Endodermal cell (in vitro differentiated cells): ENCODE measurements at regions not wholly inside any gene's neighbourhood (a gene's known extent, or its start where the extent isn't known, plus 50 kb on each side); places are given as distances from the start of the nearest gene placed in this dataset.

ENCODE experiments used
- DNase-seq: peaks from one replicate; pipeline ENCODE4 v3.0.0-alpha.2; 2017
- H3K27ac ChIP-seq: 2 replicates; pipeline ENCODE4 v1.5.1; 2013; ENCODE audit warnings: mild to moderate bottlenecking, low read depth, low read length, moderate library complexity
- H3K27me3 ChIP-seq: 2 replicates; pipeline ENCODE4 v1.6.1; 2013; ENCODE audit warnings: mild to moderate bottlenecking, low read length, moderate library complexity; ENCODE audit not compliant: insufficient read depth, control insufficient read depth, poor library complexity, severe bottlenecking
- H3K36me3 ChIP-seq: 2 replicates; pipeline ENCODE4 v1.7.0; 2013; ENCODE audit warnings: mild to moderate bottlenecking, low read length, moderate library complexity; ENCODE audit not compliant: control insufficient read depth, insufficient read depth
- H3K4me1 ChIP-seq: one replicate; pipeline ENCODE4 v1.7.0; 2013; ENCODE audit warnings: low read length; ENCODE audit not compliant: control insufficient read depth, insufficient read depth
- H3K4me3 ChIP-seq: 2 replicates; pipeline ENCODE4 v1.5.1; 2013; ENCODE audit warnings: mild to moderate bottlenecking, low read length, moderate library complexity
- H3K9ac ChIP-seq: 2 replicates; pipeline ENCODE4 v1.6.1; 2013; ENCODE audit warnings: mild to moderate bottlenecking, low read length, moderate library complexity; ENCODE audit not compliant: poor library complexity, severe bottlenecking; ENCODE audit errors: extremely low read depth
- H3K9me3 ChIP-seq: 2 replicates; pipeline ENCODE4 v1.6.1; 2013; ENCODE audit warnings: mild to moderate bottlenecking, low read length, moderate library complexity; ENCODE audit not compliant: control insufficient read depth
- H3K27ac Mint-ChIP-seq: 2 replicates; pipeline ENCODE4 v1.8.0; 2020; ENCODE audit warnings: mixed read lengths
- H3K27me3 Mint-ChIP-seq: 2 replicates; pipeline ENCODE4 v1.8.0; 2021; ENCODE audit warnings: mild to moderate bottlenecking, mixed read lengths; ENCODE audit not compliant: insufficient read depth
- H3K36me3 Mint-ChIP-seq: 2 replicates; pipeline ENCODE4 v1.8.0; 2020; ENCODE audit warnings: low read depth, mixed read lengths
- H3K4me1 Mint-ChIP-seq: 2 replicates; pipeline ENCODE4 v1.8.0; 2020; ENCODE audit warnings: mixed read lengths
- H3K4me3 Mint-ChIP-seq: 2 replicates; pipeline ENCODE4 v1.8.0; 2020; ENCODE audit warnings: mild to moderate bottlenecking, moderate library complexity, mixed read lengths
- H3K9me3 Mint-ChIP-seq: 2 replicates; pipeline ENCODE4 v1.8.0; 2020; ENCODE audit warnings: mild to moderate bottlenecking, mixed read lengths
- WGBS, 2 experiments: methylation state at CpG; one replicate each; pipeline versions ENCODE4 v1.1.5 to v1.1.7; 2013; ENCODE audit warnings: missing lambda C conversion rate in 2 of 2, mixed read lengths in 1 of 2; ENCODE audit not compliant: insufficient coverage in 1 of 2, insufficient read length in 1 of 2; 5-methylcytosine and 5-hydroxymethylcytosine counted together
- TF ChIP-seq, protein P1 (sequence below): fragments of 200-600 bp; sonication (generic); conservative IDR thresholded peaks from 2 replicates; pipeline ENCODE4 v1.5.0; 2021; ENCODE audit warnings: antibody characterized with exemption, mild to moderate bottlenecking

GRCh38 chr1:213552045-213552444, 435.7 kb upstream of the PROX1 start:
- Histone ChIP-seq H3K27ac (no peak overlapping the region), H3K36me3 (no peaks in the 10 kb centered on the region), H3K4me1 (no peaks in the 10 kb centered on the region), H3K27me3 (no peaks in the 10 kb centered on the region), H3K9me3 (no peaks in the 10 kb centered on the region), H3K4me3 (no peak overlapping the region), H3K9ac (no peak overlapping the region)
- Mint-ChIP-seq H3K27me3 (peaks cover 2% of the 10 kb centered on the region), H3K4me3 (no peak overlapping the region), H3K9me3 (no peaks in the 10 kb centered on the region), H3K36me3 (no peaks in the 10 kb centered on the region), H3K4me1 (no peaks in the 10 kb centered on the region), H3K27ac (no peak overlapping the region)
- TF ChIP-seq, protein P1, sequence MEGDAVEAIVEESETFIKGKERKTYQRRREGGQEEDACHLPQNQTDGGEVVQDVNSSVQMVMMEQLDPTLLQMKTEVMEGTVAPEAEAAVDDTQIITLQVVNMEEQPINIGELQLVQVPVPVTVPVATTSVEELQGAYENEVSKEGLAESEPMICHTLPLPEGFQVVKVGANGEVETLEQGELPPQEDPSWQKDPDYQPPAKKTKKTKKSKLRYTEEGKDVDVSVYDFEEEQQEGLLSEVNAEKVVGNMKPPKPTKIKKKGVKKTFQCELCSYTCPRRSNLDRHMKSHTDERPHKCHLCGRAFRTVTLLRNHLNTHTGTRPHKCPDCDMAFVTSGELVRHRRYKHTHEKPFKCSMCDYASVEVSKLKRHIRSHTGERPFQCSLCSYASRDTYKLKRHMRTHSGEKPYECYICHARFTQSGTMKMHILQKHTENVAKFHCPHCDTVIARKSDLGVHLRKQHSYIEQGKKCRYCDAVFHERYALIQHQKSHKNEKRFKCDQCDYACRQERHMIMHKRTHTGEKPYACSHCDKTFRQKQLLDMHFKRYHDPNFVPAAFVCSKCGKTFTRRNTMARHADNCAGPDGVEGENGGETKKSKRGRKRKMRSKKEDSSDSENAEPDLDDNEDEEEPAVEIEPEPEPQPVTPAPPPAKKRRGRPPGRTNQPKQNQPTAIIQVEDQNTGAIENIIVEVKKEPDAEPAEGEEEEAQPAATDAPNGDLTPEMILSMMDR: no peak
- WGBS, 2 experiments: 100% methylated on average over 1 of the region's 1 CpG; no CpG with 5 or more reads in 1 of the 2 experiments
- DNase-seq: no peak

- no peak overlapping the region for H3K4me3 Mint-ChIP-seq
- H3K4me1 ChIP-seq: no peaks in the 10 kb centered on the region
- no peaks in the 10 kb centered on the region for H3K4me1 Mint-ChIP-seq
- peaks cover 2% of the 10 kb centered on the region for H3K27me3 Mint-ChIP-seq
- DNase-seq: no peak
- H3K4me3 ChIP-seq: no peak overlapping the region
- H3K27me3 ChIP-seq: no peaks in the 10 kb centered on the region
- TF ChIP-seq, protein P1: no peak
- peaks cover 21% of the 10 kb centered on the region for H3K9me3 ChIP-seq
- no peak overlapping the region for H3K27ac Mint-ChIP-seq
- no peak overlapping the region for H3K9ac ChIP-seq
- peaks cover 35% of the 10 kb centered on the region for H3K9me3 Mint-ChIP-seq
- H3K36me3 Mint-ChIP-seq: no peaks in the 10 kb centered on the region
- no peaks in the 10 kb centered on the region for H3K36me3 ChIP-seq
- H3K27ac ChIP-seq: no peak overlapping the region
- WGBS, 2 experiments: 95% methylated on average over 3 of the region's 3 CpGs; no CpG with 5 or more reads in 1 of the 2 experiments
Measured at GRCh38 chr1:213560226-213560625, 427.5 kb upstream of the PROX1 start.

GRCh38 chr1:213561870-213562269, 425.9 kb upstream of the PROX1 start:
- H3K9ac ChIP-seq: no peak overlapping the region
- H3K36me3 ChIP-seq: no peaks in the 10 kb centered on the region
- H3K27me3 ChIP-seq: no peaks in the 10 kb centered on the region
- Mint-ChIP-seq H3K27ac (no peak overlapping the region), H3K4me3 (no peak overlapping the region), H3K4me1 (no peaks in the 10 kb centered on the region), H3K9me3 (peaks cover 51% of the 10 kb centered on the region), H3K27me3 (no peaks in the 10 kb centered on the region), H3K36me3 (no peaks in the 10 kb centered on the region)
- TF ChIP-seq, protein P1: no peak
- 92 to 100% methylated on average over 1 to 2 of the region's 2 CpGs for WGBS, 2 experiments
- peaks cover 31% of the 10 kb centered on the region for H3K9me3 ChIP-seq
- DNase-seq: no peak
- no peaks in the 10 kb centered on the region for H3K4me1 ChIP-seq
- no peak overlapping the region for H3K27ac ChIP-seq
- H3K4me3 ChIP-seq: no peak overlapping the region
